K562 (cell line): ENCODE measurements at regions not wholly inside any gene's neighbourhood (a gene's known extent, or its start where the extent isn't known, plus 50 kb on each side); places are given as distances from the start of the nearest gene placed in this dataset.

Experiments
- ATAC-seq: fragments of 200-7000 bp; cut with Tn5 transposase; 3 replicates; pipeline ENCODE4 v1.9.1; 2020; ENCODE audit warnings: moderate library complexity
- BruUV-seq: library from RNA; stranded (reverse); fragments of 400-500 nt; replicated peaks from 2 replicates; lab custom pipeline; 2021; lab: Mats Ljungman, UMichigan
- CTCF ChIA-PET: fragments of 300-600 bp; formaldehyde crosslinking; extraction: SDS; loops from one replicate; lab custom pipeline; 2021; ENCODE audit warnings: low intra/inter-chr PET ratio; lab: Yijun Ruan, JAX
- POLR2A ChIA-PET: fragments of 300-600, 350-650 bp; sonication (Branson Sonifier 250); formaldehyde crosslinking; extraction: SDS; loops from one replicate; lab custom pipeline; 2021; ENCODE audit warnings: antibody characterized with exemption, inconsistent platforms; lab: Yijun Ruan, JAX
- DNase-seq, 4 experiments: peaks; one replicate each; pipeline versions ENCODE4 v3.0.0 to v3.0.0-alpha.2; 2011 to 2018; ENCODE audit warnings: low spot score in 3 of 4, mixed read lengths in 3 of 4; ENCODE audit errors: extremely low read depth in 1 of 4
- FAIRE-seq: peaks from 2 replicates; lab custom pipeline; 2011; peaks lifted over from hg19 to GRCh38; lab: Jason Lieb, UNC
- H2AFZ ChIP-seq: 2 replicates; pipeline ENCODE4 v1.6.0; 2011; ENCODE audit warnings: low read depth, low read length, control low read depth, inconsistent platforms
- H3K27ac ChIP-seq: fragments of 200-600 bp; 3 replicates; pipeline ENCODE4 v1.8.0; 2011; ENCODE audit warnings: low read depth, mild to moderate bottlenecking, control low read depth, inconsistent platforms, low read length, moderate library complexity, mixed read lengths; ENCODE audit errors: extremely low read depth
- H3K27me3 ChIP-seq, 2 experiments: fragments of 300-600 bp in 1 of 2; 2 replicates in 1 of 2; 3 replicates in 1 of 2; pipeline versions ENCODE4 v1.6.0 to v1.8.0; 2011; ENCODE audit warnings: inconsistent platforms in 2 of 2, low read length in 2 of 2, mild to moderate bottlenecking in 1 of 2, mixed read lengths in 1 of 2, moderate library complexity in 1 of 2; ENCODE audit not compliant: control insufficient read depth in 2 of 2, insufficient read depth in 2 of 2
- H3K36me3 ChIP-seq: fragments of 300-600 bp; 3 replicates; pipeline ENCODE4 v1.8.0; 2011; ENCODE audit warnings: mild to moderate bottlenecking, low read length, inconsistent platforms; ENCODE audit not compliant: control insufficient read depth, insufficient read depth
- H3K4me1 ChIP-seq, 2 experiments: fragments of 200-600 bp in 1 of 2; replicated peaks in 1 of 2; 2 replicates in 1 of 2; 3 replicates in 1 of 2; pipeline versions ENCODE4 v1.5.1 to v1.8.0; 2011; ENCODE audit warnings: inconsistent platforms in 2 of 2, low read length in 2 of 2, mild to moderate bottlenecking in 1 of 2, mixed read lengths in 1 of 2, moderate library complexity in 1 of 2; ENCODE audit not compliant: control insufficient read depth in 2 of 2, insufficient read depth in 2 of 2
- H3K4me2 ChIP-seq: 2 replicates; pipeline ENCODE4 v1.6.1; 2011; ENCODE audit warnings: low read length, control low read depth, inconsistent platforms, mixed read lengths; ENCODE audit not compliant: insufficient read depth
- H3K4me3 ChIP-seq: fragments of 200-600 bp; sonication (generic), shearing (Covaris generic); 2 replicates; pipeline ENCODE4 v1.5.1; 2016; ENCODE audit warnings: control low read depth, inconsistent platforms
- H3K79me2 ChIP-seq: fragments of 200-600 bp; 3 replicates; pipeline ENCODE4 v1.8.0; 2011; ENCODE audit warnings: low read length, inconsistent platforms; ENCODE audit not compliant: control insufficient read depth, insufficient read depth
- H3K9ac ChIP-seq, 2 experiments: 2 replicates each; pipeline versions ENCODE4 v1.6.0 to v1.6.1; 2011; ENCODE audit warnings: low read depth in 2 of 2, low read length in 2 of 2, control low read depth in 1 of 2, inconsistent platforms in 1 of 2, mild to moderate bottlenecking in 1 of 2, mixed read lengths in 1 of 2; ENCODE audit not compliant: insufficient read depth in 1 of 2
- H3K9me1 ChIP-seq: one replicate; pipeline ENCODE4 v1.6.0; 2011; ENCODE audit warnings: inconsistent platforms, mild to moderate bottlenecking, low read length, moderate library complexity; ENCODE audit not compliant: control insufficient read depth, insufficient read depth
- H3K9me3 ChIP-seq: replicated peaks from 2 replicates; pipeline ENCODE4 v1.5.1; 2011; ENCODE audit warnings: low read depth, low read length, inconsistent platforms; ENCODE audit not compliant: control insufficient read depth, insufficient read depth
- H4K20me1 ChIP-seq: replicated peaks from 2 replicates; pipeline ENCODE4 v1.6.1; 2011; ENCODE audit warnings: low read length, inconsistent platforms, mixed read lengths; ENCODE audit not compliant: control insufficient read depth, insufficient read depth
- MIER1 ChIP-seq: fragments of 450-650 bp; IDR thresholded peaks from 2 replicates; pipeline ENCODE4 v1.6.1; 2016; ENCODE audit warnings: antibody characterized with exemption, mild to moderate bottlenecking, low read depth
- PHB2 ChIP-seq: fragments of 450-650 bp; IDR thresholded peaks from 2 replicates; pipeline ENCODE4 v1.6.1; 2017; ENCODE audit warnings: low read depth
- RB1 ChIP-seq: fragments of 450-650 bp; IDR thresholded peaks from 2 replicates; pipeline ENCODE4 v1.6.1; 2017; ENCODE audit warnings: low read depth, mild to moderate bottlenecking
- TEAD1 ChIP-seq, 2 experiments: fragments of 450-650 bp in 1 of 2; sonication (generic) in 1 of 2; formaldehyde crosslinking; IDR thresholded peaks; 2 replicates each; pipeline versions ENCODE4 v1.4.0 to v1.8.0; 2020 to 2022; ENCODE audit warnings: mild to moderate bottlenecking in 2 of 2, missing genetic modification reagents in 1 of 2
- ZNF197 ChIP-seq: fragments of 200-800 bp; sonication (Bioruptor generic); IDR thresholded peaks from 2 replicates; pipeline ENCODE4 v1.6.1; 2016; ENCODE audit warnings: low read depth, missing genetic modification characterization, missing compliant biosample characterization
- WGBS: fragments of 100-300 bp; shearing (Covaris generic); methylation state at CpG from one replicate; pipeline ENCODE4 v1.1.6; 2016; ENCODE audit warnings: low coverage, mixed read lengths; ENCODE audit not compliant: insufficient coverage; ENCODE audit errors: missing lambda C conversion rate; 5-methylcytosine and 5-hydroxymethylcytosine counted together
- in situ Hi-C: fragments of 300-500 bp; cut with MboI; formaldehyde crosslinking; loops from 4 replicates; pipeline ENCODE4 v1.15.0; 2018; ENCODE audit warnings: inconsistent platforms, mixed read lengths
- intact Hi-C: fragments of 100-400 bp; cut with micrococcal nuclease; formaldehyde crosslinking; loops from 2 replicates; pipeline ENCODE4 v1.14.2; 2022

- TF ChIP-seq MIER1 (no peak), TEAD1 (CRISPR knock-in tag; IDR thresholded peaks at IDR 0.05) (no peak), RB1 (no peak), PHB2 (no peak)
Observed at GRCh38 chr11:103587901-103588788, 448.3 kb upstream of the DDI1 start (continued).

DNA sequence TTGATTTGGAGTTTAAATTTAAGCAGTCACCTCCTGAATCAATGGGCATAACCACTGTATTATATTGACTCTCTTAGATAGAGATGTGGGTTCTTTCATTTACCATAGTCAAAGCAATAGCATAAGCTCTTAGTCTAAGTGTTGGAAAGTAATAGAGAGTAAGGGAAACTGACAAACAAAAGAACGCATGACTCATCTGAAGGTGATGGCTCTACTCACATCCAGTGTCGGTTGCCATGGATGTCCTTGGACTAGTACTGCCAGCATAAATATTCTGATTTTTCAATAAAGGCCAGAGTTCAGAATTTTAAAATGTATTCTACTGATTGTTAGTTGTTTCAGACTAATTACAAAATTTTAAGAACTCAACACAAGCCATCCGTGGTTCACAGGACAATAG, 444.9 kb upstream of the DDI1 start:
- Histone ChIP-seq H3K9ac (no peak overlapping the region), H4K20me1 (no peaks in the 10 kb centered on the region), H3K4me2 (no peak overlapping the region), H3K27me3 (no peaks in the 10 kb centered on the region), H3K27ac (no peak overlapping the region), H3K4me3 (no peak overlapping the region), H3K4me1 (no peaks in the 10 kb centered on the region), H3K36me3 (no peaks in the 10 kb centered on the region), H3K9me1 (no peaks in the 10 kb centered on the region), H3K79me2 (no peaks in the 10 kb centered on the region), H2AFZ (no peak overlapping the region), H3K9me3 (no peaks in the 10 kb centered on the region)
- no peak for TF ChIP-seq ZNF197 (CRISPR knock-in tag)
- ATAC-seq (no peak), FAIRE-seq (no peak), DNase-seq (no peak)
- WGBS, result 2% methylated on average over 3 of the region's 3 CpGs
- ChIA-PET CTCF (no interaction called here), POLR2A (no interaction called here)
- in situ Hi-C loops (no loop called here), intact Hi-C loops (no loop called here)
- BruUV-seq, result no TSS peak
